SIG-M5 treated with dmso at 0.1 percent for 504 hours (cell line): ENCODE measurements at regions not wholly inside any gene's neighbourhood (a gene's known extent, or its start where the extent isn't known, plus 50 kb on each side); places are given as distances from the start of the nearest gene placed in this dataset.
"Not testable (repeated sequence)": the region's sequence is repeated elsewhere in the genome, so short reads cannot be mapped to it uniquely, and the experiment has no call there.

Source experiments
- DNase-seq: peaks from one replicate; lab custom pipeline; 2025; ENCODE audit not compliant: unreplicated experiment; lab: John Stamatoyannopoulos, UW

DNA sequence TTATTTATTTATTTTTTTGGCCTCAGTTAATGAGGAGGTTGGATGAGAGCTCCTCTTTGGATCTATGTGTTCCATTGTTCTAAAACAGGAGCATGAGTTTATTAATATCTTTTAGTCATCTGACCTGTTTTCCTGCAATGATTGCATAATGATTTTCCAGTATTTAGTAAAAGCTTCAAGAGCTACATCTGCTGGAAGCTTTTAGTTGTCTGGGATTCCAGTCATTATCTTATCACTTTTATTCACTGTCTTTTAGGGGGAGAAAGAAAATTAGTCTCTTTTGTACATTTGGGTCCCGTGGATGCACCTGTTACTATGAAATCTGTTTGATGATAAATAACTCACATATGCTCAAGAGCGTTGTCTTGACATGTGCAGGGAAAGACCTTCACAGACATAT, 1270.0 kb downstream of the ROBO1 start:
- DNase-seq = no peak

DNA sequence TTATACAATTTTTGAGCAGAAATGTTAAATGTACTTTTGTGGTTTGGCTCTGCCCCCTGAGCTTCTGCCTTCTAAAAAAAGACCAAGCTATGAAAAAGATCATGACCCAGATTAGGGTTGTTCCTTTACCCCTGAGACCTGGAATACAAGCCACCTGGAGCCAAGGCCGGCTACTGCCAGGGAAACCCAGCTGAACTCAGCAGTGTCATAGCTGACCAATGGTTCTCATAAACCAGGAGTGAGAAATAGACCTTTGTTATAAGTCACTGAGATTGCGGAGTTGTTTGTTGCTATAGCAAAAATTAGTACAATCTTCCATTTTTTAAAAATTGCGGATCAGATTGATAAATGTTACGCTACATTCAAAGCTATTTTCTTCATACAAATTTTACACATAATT, 1261.7 kb downstream of the ROBO1 start:
- no peak for DNase-seq

DNA sequence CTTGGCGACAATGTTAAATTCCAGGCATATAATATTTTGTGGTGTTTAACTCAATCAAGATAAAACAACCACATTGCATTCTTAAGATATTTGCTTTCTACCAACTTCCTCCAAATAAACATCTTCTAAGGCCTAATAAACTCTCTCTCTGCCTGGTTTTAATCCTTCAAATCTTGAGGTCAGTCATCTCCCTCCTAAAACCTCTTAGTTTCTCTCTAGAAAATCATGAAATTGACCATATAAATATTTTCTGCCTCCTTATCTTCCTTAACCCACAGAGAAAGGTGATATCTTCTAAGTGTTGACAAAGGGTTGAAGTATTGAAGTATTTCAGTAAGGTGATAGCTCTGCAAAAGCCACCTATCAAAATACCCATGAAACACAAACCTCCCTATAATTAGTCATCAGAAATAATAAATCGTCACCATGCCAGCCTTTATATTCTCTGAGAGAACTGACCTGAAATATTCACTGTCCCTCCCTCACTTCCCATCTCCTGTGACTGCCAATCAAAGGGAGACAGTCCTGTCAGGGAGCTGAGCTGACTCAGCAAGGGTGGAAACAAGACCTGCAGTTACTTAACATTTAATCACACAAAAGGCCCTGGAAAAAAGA, 1261.1 kb downstream of the ROBO1 start:
- no peak for DNase-seq

DNA sequence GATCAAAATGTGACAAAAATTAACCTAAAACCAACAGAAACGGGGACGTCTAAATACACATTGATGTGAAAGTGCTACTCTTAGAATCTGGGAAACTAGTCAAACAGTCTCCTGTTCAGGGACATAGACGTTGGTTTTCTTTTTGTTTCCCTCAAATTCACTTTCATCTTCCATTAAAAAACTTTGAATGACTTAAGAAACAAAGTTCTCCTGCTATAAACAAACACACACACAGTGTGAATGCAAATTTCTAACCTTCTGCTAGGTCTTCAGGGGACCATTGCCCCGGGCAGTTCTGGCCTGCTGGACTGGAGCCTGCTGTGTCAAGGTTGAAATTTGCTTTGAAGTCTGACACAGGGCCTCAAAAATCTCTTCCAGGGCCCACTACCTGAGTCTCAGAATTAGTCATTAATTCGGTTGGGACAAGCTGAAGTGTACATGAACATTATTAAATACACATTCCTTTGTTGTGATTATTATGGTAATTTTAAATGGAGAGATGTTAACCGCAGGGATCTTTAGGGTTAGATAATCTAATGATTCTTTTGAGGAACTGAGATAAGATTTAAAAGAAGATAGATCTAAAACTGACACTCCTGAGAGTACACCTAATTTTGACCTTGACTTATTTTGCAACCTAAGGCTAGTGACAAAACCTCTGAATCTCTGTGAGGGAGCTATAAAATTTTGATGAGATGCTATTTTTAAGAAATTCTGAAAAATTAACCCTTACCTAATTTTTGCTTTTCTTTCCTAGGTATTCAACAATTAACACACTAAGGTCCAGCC, 1260.4 kb downstream of the ROBO1 start:
- DNase-seq = no peak

DNA sequence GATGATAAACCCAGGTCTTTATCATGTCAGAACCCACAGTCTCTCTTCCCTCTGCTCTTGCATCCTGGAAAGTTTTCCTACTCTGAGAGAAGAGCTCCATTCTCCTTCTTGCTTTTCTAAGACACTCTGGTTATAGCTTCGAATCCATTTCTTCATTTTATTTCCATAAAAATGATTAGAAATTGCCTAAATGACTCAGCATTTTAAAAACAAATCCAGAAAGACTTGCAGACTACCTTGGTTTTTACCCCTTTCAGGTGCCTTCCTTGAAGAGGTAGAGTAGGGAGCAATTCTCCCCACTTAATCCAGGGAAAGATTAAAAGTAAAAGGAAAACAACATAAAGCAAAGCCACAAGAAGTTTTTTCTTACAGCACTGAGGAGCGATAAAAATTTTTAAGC, 1256.0 kb downstream of the ROBO1 start:
- no peak for DNase-seq

DNA sequence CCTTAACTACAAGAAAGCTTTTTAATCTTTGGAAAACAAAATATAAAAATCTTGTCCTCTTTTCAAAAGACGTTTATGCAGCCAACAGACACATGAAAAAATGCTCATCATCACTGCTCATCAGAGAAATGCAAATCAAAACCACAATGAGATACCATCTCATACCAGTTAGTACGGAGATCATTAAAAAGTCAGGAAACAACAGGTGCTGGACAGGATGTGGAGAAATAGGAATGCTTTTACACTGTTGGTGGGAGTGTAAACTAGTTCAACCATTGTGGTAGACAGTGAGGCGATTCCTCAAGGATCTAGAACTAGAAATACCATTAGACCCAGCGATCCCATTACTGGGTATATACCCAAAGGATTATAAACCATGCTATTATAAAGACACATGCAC, 1255.0 kb downstream of the ROBO1 start:
- DNase-seq = not testable (repeated sequence)

DNA sequence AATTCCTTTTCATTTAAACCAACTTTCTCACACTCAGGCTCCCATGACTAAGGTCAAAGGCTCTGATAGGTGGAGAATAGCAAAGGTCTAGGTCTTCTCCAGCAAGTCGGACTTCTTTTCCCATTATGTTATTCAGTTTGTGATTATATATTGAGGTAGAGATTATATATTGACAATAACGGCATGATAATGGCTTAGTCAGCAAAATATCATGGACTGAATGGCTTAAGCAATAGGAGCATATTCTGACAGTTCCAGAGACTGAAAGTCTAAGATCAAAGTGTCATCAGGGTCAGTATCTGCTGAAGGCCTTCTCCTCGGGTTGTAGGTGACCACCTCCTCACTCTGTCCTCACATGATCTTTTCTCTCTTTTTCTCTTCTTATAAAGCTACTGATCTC, 1251.4 kb downstream of the ROBO1 start:
- DNase-seq = no peak

DNA sequence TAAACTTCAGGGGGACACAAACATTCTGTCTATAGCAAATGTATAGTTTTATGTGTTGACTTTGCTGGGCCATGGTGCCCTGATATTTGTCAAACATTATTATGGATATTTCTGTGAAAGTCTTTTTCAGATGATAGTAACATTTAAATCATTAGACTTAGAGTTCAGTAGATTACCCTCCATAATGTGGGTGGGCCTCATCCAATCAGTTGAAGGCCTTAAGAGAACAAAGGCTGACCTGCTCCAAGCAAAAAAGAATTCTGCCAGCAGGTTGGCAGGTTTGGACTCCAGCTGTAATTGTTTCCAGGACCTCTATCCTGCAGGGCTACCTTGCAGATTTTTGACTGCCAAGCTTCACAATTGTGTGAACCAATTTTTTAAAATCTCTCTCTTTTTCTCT, 1250.9 kb downstream of the ROBO1 start:
- DNase-seq = no peak

DNA sequence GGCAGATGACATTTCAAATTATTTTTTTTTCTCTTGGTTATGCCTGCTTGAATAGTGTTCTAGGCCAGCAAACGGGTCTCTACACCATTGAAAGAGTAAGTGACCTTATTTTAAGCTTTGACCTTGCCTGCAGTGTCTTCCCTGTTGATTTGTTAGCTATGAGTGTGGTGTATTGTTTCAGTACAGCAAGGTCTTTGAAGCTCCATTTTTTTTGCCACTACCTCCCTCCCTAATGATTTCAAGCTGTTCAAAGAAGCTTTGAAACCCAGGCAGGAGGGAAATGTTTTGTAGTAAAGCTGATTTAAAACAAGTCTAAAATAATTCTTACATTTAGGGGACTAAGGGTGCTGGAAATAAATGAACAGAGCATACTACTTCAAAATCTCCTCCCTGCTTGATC, 1249.8 kb downstream of the ROBO1 start:
- DNase-seq = no peak

DNA sequence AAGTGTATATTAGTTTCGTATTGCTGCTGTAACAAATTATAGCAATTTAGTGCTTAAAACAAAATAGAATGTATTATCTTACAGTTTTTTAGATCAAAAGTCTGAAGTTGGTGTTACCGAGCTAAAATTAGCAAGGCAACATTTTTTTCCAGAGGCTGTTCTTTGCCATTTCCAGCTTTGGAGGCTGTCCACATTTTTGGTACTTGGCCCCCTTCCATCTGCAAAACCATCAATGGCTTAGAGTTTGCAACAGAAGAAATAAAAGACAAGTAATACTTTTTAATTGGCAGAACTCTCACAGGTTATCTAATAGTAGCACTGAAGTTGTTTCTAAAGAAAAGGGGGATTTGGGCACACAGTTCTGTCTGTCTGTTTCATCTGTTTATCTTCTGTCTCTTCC, 1248.5 kb downstream of the ROBO1 start:
- DNase-seq = no peak

DNA sequence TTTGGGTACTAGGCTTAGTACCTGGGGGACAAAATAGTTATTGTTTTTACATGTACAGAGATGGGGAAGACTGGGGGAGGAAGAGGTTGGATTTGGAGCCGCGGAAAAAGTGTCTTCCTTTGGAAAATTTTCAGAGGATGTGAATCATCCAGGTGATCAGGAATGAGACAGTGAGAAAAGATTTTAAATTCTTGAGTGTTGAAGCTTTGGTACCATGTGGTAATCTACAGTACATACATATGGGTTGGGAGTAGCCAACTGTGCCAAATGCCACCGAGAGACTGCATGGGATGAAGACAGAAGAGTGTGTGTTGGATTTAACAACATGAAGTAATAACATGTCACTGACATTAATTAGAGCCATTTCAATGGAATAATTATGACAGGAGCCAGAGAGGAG, 1238.2 kb downstream of the ROBO1 start:
- no peak for DNase-seq

DNA sequence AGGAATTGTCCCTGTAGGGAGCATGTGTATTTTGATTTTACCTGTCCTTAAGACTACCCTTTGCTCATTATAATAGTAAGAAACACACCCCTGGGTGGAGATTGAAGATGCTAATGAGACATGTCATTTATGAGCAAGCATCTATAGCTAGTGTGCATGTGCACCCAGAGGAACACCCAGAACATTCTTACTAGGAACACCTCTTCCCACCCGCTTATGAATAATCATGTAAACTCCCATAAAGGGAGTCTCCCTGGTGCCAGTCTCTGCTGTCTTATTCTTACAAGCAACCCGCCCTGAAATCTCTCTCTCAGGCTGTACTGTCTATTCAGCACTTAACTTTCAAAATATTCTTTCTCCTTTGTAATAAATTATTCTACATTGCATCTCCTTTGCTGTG, 1227.3 kb downstream of the ROBO1 start:
- DNase-seq = no peak

DNA sequence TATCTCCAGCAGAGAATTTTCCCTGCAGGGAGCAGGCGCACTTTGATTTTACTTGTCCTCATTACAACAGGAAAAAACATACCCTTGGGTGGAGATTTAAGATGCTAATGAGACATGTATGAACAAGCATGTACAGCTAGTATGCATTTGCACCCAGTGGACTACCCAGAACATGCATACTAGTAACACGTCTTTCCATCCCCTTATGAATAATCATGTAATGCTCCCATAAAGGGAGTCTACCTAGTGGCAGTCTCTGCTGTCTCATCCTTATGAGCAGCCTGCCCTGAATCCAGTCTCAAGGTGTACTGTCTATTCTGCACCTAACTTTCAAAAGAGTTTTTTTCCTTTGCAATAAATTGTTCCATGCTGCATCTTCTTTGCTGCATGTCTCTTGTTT, 1222.0 kb downstream of the ROBO1 start:
- DNase-seq = no peak
